GM18951 (cell line): ENCODE measurements at regions not wholly inside any gene's neighbourhood (a gene's known extent, or its start where the extent isn't known, plus 50 kb on each side); places are given as distances from the start of the nearest gene placed in this dataset.

Source experiments
- POLR2A ChIP-seq: IDR thresholded peaks from 4 replicates; pipeline ENCODE4 v1.6.1; 2011; ENCODE audit warnings: mild to moderate bottlenecking; ENCODE audit not compliant: insufficient read length, insufficient read depth; ENCODE audit errors: extremely low read depth
- in situ Hi-C: fragments of 300-500 bp; cut with MboI; formaldehyde crosslinking; loops from one replicate; pipeline ENCODE4 v1.12.0; 2022; ENCODE audit warnings: low sequenced_read_pairs, mixed read lengths, inconsistent platforms; ENCODE audit not compliant: unreplicated experiment

DNA sequence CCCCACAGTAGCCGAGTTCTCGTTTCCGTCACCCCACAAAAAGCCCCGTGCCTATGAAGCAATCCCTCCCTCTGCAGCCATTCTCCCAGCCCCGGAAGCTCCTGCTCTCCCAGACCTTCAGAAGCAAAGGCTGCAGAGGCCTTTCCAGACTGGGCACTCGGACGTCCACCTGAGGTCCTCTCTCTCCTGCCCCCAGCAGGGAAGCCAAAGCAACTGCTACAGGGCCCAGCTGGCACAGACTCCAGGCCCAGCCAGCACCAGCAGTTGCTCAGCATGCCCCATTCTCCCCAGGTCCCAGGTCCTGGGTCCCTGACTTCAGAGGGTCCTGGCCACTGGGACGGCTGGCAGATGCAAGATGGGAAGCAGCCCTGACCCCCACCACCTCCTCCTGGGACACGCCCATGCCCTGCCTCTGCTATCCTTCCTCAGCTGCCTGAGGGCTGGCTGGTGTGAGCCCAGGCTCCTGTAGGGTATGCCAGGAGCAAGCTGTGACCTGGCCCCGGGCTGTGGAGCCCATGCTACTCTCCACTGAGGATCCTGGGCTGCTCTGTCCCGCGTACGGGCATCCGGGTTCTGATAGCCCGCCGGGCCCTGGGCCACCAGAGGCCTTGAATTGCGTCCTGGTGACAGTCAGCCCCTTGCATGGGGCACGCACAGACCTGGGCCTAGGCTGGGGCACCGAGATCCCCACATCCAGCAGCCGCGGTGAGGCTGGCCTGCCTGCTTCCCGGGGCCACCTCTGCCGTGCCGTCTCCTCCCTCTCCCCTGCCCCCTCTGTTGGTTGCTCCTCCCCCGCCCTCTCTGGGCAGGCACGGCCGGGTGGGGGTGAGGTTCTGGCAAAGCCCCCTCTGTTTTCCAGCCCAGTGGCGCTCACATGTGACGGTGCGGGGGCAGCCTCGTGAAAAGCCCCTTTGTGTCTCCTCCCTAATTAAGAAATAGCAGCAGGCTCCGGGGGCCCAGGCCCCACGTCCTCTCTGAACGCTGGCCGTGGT is 1310.3 kb downstream of the BRD1 start:
- no peak for TF ChIP-seq POLR2A
- in situ Hi-C loops: no loop called here

DNA sequence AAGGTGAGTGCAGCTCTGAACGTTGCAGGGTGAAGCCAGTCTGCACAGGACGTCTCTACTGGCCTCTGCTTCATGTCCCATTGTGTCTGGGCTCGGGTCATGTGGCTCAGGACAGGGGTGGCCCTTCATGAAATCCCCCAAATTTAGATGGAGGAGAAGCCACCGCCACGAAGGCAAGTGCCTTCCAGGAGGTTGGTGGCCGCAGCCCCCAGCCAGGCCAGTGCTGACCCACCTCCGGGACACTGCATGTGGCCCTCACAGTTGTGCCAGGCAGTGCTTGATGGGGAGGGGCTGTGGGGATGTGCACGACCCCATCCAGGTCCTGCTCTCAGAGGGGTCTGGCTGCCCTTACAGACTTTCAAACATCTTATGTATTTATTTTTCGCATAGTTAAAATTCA is 1311.1 kb downstream of the BRD1 start:
- in situ Hi-C loops: no loop called here
- no peak for TF ChIP-seq POLR2A

DNA sequence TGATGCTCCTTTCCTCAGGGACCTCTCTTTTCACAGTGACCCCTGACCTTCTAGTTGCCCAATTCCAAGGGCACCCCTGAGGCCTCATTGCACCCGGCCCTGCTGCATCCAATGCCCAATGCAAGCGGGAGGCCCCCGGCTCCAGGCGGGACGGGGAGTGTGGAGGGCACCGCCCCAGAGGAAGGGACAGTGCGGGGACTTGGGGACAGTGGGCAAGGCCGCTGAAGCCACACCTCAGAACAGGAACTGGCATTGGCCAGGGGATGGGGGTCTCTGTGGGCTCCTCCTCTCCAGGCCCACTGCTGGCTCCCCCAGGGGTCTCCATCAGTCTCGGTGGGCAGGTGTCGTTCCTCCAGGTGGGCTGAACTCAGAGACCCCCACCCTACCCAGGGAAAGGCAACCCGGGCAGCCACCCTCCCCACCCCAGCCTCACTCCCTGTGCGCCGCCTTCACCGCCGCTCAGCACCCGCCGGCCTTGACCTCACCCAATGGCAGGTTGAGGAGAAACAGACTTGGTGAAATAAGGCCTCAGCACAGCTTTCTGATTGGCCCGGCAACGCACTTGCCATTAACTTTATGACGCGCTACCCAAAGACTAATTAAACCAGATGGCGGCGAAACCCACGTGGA is 1312.0 kb downstream of the BRD1 start:
- no peak for TF ChIP-seq POLR2A
- in situ Hi-C loops: no loop called here

DNA sequence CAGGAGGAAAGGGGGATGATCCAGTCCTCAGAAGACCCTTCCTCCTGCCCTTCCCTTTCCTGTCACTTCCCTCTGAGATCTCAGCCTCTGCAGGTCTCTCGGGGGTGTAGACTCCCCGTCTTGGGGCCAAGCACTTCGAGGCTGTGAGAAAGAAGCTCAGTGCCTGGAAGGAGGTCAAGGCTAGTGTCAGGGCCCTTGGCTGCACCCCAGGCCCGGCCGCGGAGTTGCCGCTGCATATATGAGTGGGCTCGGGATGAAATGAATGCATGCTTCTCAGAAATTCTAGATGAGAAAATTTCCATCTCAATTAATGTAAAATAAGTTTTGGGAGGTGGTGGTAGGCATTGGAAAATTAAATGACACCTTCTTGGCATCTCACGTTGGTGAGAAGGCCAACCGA is 1313.7 kb downstream of the BRD1 start:
- TF ChIP-seq POLR2A: no peak
- in situ Hi-C loops: no loop called here

DNA sequence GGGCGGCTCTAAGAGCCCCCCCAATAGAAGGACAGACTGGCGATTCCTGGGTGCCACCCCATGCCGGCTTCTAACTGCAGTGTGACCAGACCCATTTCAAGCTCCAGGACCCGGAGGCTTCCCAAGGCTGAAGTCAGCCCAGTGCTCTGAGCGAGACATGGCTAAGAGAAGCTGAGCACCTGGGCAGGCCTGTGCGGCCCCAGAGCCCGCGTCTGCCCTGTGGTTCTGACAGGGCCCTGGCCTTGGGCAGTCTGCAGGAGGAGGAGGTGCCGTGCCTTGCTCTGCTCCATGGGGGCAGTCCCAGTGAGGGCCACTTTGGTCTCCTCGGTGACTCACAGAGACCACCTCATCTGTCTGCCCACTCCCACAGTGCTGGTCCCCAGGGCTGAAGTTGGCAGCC is 1314.2 kb downstream of the BRD1 start:
- TF ChIP-seq POLR2A: no peak
- in situ Hi-C loops: no loop called here

DNA sequence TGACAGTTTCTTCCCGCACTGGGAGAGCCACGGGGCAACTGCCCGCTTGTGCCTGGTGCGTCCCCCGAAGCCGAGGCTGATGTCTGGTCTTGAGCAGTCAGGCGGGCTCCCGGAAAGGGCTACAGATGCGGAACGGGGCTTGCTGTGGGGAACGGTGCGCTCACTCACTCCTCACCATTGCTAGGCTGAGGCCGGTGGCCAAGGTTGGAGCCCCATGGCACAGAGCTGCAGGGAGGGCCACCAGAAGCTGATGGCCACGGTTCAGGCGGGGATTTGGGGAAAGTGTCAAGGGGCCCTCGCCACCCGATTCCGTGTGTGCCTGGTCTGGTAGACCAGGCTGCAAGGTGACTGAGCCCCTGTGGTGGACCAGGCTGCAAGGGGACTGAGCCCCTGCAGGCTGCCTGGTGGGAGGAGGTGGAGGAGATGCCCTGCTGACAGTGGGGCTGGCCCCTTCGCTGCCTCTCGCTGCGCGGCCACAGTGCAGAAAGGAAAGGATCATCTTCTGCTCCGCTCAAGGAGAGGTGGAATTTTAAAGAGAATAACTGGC is 1315.8 kb downstream of the BRD1 start:
- no peak for TF ChIP-seq POLR2A
- in situ Hi-C loops: no loop called here

DNA sequence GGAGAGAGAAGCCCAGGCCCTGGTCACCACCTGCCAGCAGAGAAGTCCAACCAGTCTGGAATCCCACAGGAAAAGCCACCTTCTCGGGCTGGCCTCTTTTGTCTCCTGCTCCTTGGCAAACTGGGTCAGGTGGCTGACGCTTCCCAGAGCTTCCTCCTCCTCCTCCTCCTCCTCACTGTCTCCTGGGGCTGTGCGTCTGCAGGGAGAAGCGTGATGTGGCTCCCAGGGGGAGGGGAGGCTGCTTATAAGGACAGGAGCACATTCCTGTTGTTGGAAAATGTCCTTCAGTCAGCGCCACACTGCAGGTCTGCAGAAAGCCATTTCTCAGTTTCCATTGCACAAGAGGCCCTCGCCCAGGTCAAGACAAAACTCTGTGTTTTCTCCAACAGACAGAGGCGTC is 1316.5 kb downstream of the BRD1 start:
- no peak for TF ChIP-seq POLR2A
- in situ Hi-C loops: no loop called here

DNA sequence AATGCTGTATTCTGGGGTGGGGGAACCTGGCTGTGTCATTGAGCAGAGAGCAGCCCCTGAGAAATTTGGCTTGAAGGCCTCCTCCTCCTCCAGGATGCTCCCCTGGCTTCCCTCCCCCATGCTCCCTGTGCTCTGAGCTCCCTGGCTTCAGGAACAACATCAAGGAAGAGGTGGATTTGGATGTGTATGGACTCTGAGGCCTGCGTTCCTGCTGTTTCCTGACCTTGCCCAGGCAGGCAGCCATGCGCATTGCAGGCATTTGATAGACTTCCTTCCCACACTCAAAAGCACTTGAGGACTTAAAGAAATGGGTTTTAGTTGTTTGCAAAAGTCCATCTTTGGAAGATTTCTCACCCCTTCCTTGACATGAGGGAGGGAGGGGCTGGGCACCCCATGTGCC is 1317.1 kb downstream of the BRD1 start:
- in situ Hi-C loops: no loop called here
- no peak for TF ChIP-seq POLR2A

DNA sequence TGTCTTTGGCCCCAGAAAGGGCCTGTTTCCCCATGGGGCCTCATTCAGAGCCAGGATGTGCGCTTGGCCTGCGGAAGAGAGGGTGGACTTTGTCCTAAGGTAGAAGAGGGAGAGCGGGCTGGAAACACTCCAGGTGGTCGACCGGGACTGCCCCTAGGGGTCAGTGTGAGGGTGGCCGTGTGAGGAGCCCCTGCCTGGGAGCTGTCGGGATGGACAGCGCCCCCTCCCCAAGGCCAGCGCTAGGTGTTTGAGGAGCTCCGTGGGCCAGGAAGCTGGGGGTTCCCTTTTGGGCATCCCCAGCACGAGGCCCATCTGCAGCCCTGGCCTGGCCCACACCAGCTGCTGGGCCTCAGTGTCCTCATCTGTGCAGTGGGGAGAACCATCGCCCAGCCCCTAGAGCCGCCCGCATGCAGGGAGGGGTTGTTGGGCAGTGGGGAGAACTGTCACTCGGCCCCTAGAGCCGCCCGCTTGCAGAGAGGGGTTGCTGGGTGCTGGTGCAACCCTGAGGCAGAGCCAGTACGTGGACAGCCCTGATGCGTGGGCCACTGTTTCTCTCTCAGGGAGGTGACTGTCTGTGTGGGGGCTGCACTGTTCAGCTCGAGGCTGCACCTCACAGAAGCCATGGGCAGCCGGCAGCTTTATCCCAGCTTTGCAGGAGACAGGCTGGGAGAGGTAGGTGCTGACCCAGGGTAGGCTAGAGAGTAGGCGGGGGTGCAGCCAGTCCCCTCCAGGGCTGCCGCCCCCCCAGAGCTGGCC is 1319.9 kb downstream of the BRD1 start:
- TF ChIP-seq POLR2A: no peak
- in situ Hi-C loops: no loop called here

DNA sequence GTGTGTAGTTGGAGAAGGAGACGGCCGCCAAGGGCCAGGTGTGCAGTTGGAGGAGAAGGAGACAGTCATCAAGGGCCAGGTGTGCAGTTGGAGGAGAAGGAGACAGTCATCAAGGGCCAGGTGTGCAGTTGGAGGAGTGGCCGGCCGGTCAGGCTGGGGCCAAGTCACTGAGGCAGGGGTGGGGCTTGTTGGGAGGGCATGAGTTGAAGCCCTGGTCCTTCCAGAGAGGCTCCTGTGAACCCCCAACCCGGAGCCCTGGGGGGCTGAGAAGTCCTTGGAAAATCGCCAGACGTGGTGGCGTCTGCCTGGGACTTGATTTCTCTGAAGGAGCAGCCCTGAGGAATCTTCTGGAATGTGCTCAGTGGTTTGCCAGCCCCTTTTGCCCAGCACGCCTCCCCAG is 1320.5 kb downstream of the BRD1 start:
- in situ Hi-C loops: no loop called here
- no peak for TF ChIP-seq POLR2A

DNA sequence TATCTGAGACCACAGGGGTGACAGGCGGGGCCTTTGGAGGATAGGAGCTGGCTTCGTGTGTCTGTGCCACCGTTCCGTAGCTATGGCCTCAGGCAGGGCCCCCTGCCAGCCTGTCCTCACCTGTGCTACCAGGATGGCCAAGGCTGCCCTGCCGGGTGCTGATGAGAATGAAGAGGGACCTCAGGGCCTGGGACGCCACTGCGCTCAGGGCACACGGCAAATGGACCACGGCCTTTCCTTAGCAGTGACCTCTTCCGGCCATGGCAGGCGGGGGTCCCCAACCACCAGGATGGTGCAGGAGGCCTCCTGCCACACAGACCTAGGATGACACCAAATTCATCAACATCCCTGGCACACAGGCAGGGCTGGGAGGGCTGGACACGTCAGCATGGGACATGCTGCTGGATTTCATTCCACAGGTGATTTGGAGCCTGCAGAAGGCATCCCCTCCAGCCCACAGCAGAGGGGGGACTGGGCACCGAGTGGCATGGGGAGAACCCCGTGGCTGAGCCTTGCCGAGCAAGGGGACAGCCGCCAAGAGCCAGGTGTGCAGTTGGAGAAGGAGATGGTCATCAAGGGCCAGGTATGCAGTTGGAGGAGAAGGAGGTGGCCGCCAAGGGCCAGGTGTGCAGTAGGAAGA is 1321.0 kb downstream of the BRD1 start:
- TF ChIP-seq POLR2A: no peak
- in situ Hi-C loops: no loop called here

DNA sequence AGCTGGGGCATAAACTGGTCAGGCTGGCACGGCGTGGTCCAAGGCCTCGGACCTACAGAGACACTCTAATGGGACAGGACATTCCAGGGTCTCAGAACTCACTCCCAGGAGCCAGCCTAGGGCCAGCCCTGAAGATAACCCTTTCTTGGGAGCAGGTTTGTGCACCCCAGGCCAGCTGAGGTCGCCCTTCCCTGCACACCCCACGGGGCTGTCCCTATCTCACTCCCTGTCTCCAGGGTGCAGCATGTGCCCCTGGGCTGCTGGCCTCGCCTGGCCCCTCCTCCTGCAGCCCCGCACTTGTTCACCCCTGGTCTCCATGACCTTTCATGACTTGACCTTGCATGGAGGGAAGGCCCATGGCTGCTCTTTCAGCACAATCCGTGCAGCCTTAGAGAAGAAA is 1321.8 kb downstream of the BRD1 start:
- in situ Hi-C loops: no loop called here
- no peak for TF ChIP-seq POLR2A
